ENCODE measurements at regions not wholly inside any gene's neighbourhood (a gene's known extent, or its start where the extent isn't known, plus 50 kb on each side); places are given as distances from the start of the nearest gene placed in this dataset.

- TF ChIP-seq CTCF (IDR thresholded peaks at IDR 0.05; ENCODE audit: poor library complexity) (no peak), EZH2 (IDR thresholded peaks at IDR 0.05; ENCODE audit: borderline replicate concordance) (no peak)
Observed at GRCh38 chr3:63032881-63033280, 157.7 kb upstream of the CADPS start.

All from hepatocyte (in vitro differentiated cells).